ENCODE measurements at regions not wholly inside any gene's neighbourhood (a gene's known extent, or its start where the extent isn't known, plus 50 kb on each side); places are given as distances from the start of the nearest gene placed in this dataset.

DNA sequence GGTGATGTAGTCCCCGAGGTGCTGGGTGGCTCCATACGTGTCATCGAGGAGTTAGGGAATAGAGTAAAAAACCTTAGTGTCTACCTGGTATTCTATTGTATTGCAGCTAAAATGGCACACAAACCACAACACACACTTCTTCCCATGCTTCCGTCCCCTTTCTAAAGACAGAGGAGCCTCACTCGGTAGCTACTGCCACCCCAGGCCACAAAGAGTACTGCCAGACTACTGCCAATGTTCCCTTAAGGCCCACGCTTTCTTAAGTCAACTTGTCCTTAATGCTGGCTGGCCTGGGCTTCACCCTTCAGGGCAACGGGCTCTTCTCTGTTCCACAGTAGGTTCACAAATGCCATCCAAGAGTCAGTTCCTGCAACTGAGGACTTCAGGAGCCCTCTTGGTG is 673.0 kb downstream of the ELAVL2 start:
- TF ChIP-seq, protein P1, sequence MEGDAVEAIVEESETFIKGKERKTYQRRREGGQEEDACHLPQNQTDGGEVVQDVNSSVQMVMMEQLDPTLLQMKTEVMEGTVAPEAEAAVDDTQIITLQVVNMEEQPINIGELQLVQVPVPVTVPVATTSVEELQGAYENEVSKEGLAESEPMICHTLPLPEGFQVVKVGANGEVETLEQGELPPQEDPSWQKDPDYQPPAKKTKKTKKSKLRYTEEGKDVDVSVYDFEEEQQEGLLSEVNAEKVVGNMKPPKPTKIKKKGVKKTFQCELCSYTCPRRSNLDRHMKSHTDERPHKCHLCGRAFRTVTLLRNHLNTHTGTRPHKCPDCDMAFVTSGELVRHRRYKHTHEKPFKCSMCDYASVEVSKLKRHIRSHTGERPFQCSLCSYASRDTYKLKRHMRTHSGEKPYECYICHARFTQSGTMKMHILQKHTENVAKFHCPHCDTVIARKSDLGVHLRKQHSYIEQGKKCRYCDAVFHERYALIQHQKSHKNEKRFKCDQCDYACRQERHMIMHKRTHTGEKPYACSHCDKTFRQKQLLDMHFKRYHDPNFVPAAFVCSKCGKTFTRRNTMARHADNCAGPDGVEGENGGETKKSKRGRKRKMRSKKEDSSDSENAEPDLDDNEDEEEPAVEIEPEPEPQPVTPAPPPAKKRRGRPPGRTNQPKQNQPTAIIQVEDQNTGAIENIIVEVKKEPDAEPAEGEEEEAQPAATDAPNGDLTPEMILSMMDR (IDR thresholded peaks at IDR 0.05), result no peak

DNA sequence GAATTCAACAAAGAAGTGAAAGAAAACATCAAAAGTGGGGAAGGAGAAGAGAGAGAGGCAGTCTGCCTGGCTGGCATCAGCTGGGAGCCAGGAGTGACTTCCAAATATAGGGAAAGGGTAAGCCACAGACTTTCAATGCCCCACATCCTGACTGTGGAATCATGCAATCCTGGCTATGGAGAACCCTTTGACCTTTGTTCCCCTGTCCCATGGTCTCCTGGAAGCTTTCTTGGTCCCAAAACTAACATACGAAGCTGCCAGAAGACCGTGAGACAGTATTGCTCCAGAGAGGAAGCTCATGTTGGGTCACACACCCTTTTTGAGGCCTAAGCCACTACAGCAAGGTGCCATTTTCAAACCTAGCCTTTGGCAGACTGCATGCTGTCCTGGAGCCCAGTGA is 665.5 kb downstream of the ELAVL2 start:
- Histone ChIP-seq H3K27ac (no peak overlapping the region), H3K4me3 (no peak overlapping the region), H3K36me3 (no peaks in the 10 kb centered on the region), H3K9me3 (no peaks in the 10 kb centered on the region), H3K27me3 (no peaks in the 10 kb centered on the region), H3K4me1 (no peaks in the 10 kb centered on the region)
- TF ChIP-seq, protein P1 (IDR thresholded peaks at IDR 0.05), result no peak
- intact Hi-C loops (cut with DNase I; ENCODE audit: low total_unique reads), result no loop called here
- DNase-seq, result no peak

More for the DNA sequence above, 673.0 kb downstream of the ELAVL2 start:
- intact Hi-C loops (cut with DNase I; ENCODE audit: low total_unique reads), result no loop called here
- Histone ChIP-seq H3K4me3 (no peak overlapping the region), H3K27ac (no peak overlapping the region), H3K36me3 (no peaks in the 10 kb centered on the region), H3K4me1 (no peaks in the 10 kb centered on the region), H3K27me3 (no peaks in the 10 kb centered on the region), H3K9me3 (no peaks in the 10 kb centered on the region)
- no peak for DNase-seq

DNA sequence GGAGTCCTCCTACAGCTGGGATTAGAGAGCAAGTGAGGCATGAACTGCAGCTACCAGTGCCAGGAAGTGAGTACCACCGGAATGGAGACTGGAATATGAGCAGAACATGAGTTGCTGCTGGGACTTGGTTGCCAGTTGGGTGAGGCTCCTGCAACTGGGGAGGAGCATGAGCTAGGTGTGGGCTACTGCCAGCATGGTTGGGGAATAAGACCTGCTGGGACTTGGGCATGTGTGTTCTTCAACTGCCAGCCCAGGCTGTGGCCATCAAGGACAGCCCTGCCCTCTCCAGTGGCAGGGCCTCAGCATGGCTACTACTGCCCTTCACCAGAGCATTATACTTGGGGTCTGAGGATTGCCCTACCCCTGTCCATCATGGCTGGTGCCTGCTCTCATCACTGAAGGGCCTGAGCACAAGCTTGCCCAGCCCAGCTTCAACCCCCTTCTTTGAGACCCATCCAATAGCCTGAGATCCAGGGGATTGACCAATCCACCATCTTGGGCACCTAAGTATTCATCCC is 665.0 kb downstream of the ELAVL2 start:
- intact Hi-C loops (cut with DNase I; ENCODE audit: low total_unique reads), result no loop called here
- DNase-seq, result no peak
- Histone ChIP-seq H3K4me1 (no peaks in the 10 kb centered on the region), H3K27me3 (no peaks in the 10 kb centered on the region), H3K27ac (no peak overlapping the region), H3K4me3 (no peak overlapping the region), H3K9me3 (no peaks in the 10 kb centered on the region), H3K36me3 (no peaks in the 10 kb centered on the region)
- TF ChIP-seq, protein P1 (IDR thresholded peaks at IDR 0.05), result no peak

DNA sequence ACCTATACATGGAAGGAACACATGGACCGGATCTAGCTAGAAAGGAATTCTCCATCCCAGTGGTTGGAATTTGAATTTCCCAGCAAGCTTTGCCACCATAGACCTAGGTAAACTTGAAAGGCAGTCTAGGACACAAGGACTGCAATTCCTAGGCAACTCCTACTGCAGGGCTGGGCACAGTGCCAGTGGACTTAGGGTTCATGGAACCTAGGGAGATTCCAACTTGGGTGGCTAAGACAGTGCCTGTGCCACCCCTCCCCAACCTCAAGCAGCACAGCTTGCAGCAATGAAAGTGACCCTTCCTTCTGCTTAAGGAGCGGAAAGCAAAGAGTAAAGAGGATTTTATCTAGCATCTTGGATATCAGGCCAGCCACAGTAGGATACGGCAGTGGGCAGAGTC is 663.3 kb downstream of the ELAVL2 start:
- Histone ChIP-seq H3K9me3 (no peaks in the 10 kb centered on the region), H3K36me3 (no peaks in the 10 kb centered on the region), H3K27ac (no peak overlapping the region), H3K27me3 (no peaks in the 10 kb centered on the region), H3K4me1 (no peaks in the 10 kb centered on the region), H3K4me3 (no peak overlapping the region)
- TF ChIP-seq, protein P1 (IDR thresholded peaks at IDR 0.05), result no peak
- DNase-seq, result no peak
- intact Hi-C loops (cut with DNase I; ENCODE audit: low total_unique reads), result no loop called here

DNA sequence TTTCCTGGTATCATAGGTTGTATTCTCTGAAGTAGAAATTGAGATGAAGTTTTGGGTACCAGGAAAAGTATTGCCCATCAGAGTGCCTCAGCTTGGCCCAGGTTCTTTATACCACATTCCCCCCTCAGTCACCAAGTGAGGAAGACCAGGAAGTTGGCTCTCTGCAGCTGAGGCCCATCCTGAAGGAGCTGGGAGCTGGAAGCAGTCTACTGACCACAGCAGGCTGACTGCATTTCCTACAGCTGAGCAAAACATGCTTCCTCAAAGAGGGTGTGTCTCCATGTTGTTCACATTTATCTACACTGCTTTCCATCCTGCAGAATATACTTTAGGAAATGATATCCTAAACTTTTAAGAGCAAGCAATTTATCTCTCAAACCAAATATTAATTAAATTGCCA is 654.6 kb downstream of the ELAVL2 start:
- DNase-seq, result no peak
- Histone ChIP-seq H3K4me3 (no peak overlapping the region), H3K36me3 (no peaks in the 10 kb centered on the region), H3K27me3 (no peaks in the 10 kb centered on the region), H3K27ac (no peak overlapping the region), H3K4me1 (no peaks in the 10 kb centered on the region), H3K9me3 (no peaks in the 10 kb centered on the region)
- intact Hi-C loops (cut with DNase I; ENCODE audit: low total_unique reads), result loop anchor here (10.0 kb wide), 1 partner anchor 47 kb away; no protein-coding TSS in a partner anchor
- TF ChIP-seq, protein P1 (IDR thresholded peaks at IDR 0.05), result no peak

DNA sequence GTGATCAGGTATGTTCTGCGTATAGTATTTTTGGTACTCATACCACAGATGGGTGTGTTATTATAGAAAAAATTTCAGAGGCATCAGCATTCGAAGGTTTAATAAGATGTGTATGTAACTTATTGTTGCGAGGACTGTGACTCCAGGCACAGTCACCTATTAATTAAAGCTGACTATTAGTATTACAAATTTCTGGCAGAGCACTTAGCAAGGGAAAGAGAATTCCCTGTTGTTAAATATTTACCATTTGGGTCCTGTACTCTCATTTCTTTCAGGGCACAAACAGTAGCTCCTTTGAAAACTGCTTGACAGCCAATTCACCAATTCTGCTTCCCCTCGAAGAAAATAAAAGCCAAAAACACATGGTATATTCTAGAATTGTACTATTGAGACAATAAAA is 653.8 kb downstream of the ELAVL2 start:
- H3K27me3 ChIP-seq, result no peaks in the 10 kb centered on the region
- no peak overlapping the region for H3K4me3 ChIP-seq
- no peak overlapping the region for H3K27ac ChIP-seq
- H3K36me3 ChIP-seq, result no peaks in the 10 kb centered on the region
- intact Hi-C loops (cut with DNase I; ENCODE audit: low total_unique reads), result loop anchor here (10.0 kb wide), 1 partner anchor 47 kb away; no protein-coding TSS in a partner anchor
- TF ChIP-seq, protein P1 (IDR thresholded peaks at IDR 0.05), result no peak
- no peak for DNase-seq
- H3K9me3 ChIP-seq, result no peaks in the 10 kb centered on the region
- no peaks in the 10 kb centered on the region for H3K4me1 ChIP-seq
